ENCODE measurements at regions not wholly inside any gene's neighbourhood (a gene's known extent, or its start where the extent isn't known, plus 50 kb on each side); places are given as distances from the start of the nearest gene placed in this dataset.

DNA sequence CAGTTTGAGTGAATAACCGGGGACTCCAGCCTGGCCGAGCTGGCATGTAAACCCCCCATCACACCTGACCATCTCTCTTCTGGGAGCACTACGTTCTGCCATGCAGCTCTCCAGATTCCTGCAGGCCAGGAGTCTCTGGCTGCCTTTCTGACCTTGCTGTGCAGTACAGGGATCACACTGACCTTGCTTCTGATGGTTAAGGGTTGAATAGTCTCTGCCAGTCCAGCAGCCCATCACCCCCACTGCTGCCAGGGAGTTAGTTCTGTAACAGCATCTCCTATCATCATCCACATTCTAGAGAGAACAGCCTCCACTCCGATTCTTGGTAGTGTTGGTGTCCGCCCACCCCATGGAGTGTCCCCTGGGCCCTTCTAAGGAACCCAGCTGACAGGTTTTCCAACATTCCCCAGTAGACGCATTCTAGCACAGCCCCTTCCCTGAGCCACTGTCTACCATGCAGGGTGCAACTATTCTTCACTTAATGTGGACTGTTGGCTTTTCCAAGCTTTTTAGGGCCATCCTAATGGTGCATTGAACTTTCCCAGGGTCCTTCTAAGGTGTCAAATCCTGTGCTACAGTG, 109.8 kb downstream of the RIPK4 start:
- H3K4me3 ChIP-seq (ENCODE audit: extremely low read depth in 1 of 4, insufficient read depth in 2 of 4, low read depth in 3 of 4, low read length in 4 of 4) = no peak overlapping the region
- ChIA-PET CTCF (ENCODE audit: partially characterized antibody) (interaction anchor here (0.7 to 1.9 kb wide), 6 partner anchors 9 to 221 kb away, joined by 3 to 7 read pairs (median 3); no protein-coding TSS in a partner anchor), POLR2A (ENCODE audit: partially characterized antibody) (interaction anchor here (0.6 to 0.8 kb wide), 2 partner anchors 13 to 20 kb away, joined by 3 read pairs; no protein-coding TSS in a partner anchor)
- peak overlapping the region; percentile 5; the same call in 1 of the 2 replicates for H2BK12ac ChIP-seq (ENCODE audit: low read depth, low read length)
- no peak overlapping the region for H2AFZ ChIP-seq (ENCODE audit: low read length)
- DNase-seq (ENCODE audit: low read depth in 1 of 2, low spot score in 2 of 2) (no peak), FAIRE-seq (no peak)
- H3K9me3 ChIP-seq (ENCODE audit: insufficient read depth in 2 of 2, low read depth in 1 of 2, low read length in 1 of 2) = no peaks in the 10 kb centered on the region
- no peak overlapping the region for H3K14ac ChIP-seq (ENCODE audit: insufficient read length)
- H2BK5ac ChIP-seq (ENCODE audit: low read depth, low read length) = peak overlapping the region; percentile 45; the same call in 1 of the 2 replicates
- no peak overlapping the region for H3K23ac ChIP-seq (ENCODE audit: insufficient read length)
- H3K4me1 ChIP-seq (replicated peaks in 1 of 4; ENCODE audit: control insufficient read depth in 3 of 4, insufficient read depth in 4 of 4, low read length in 3 of 4) = peaks cover 2 to 10% (median 6%) of the 10 kb centered on the region in 4 experiments
- peak overlapping the region; percentile 18 for H2BK120ac ChIP-seq (replicated peaks; ENCODE audit: low read depth, low read length)
- H2AK5ac ChIP-seq (ENCODE audit: low read depth, low read length) = no peak overlapping the region
- peak overlapping the region; percentile 52 for H4K91ac ChIP-seq (replicated peaks; ENCODE audit: insufficient read length, low read length)
- H4K5ac ChIP-seq (ENCODE audit: insufficient read length, low read depth, low read length) = no peak overlapping the region
- peak overlapping the region in 1 of 2 experiments; percentile 36; a peak in 2 of 4 replicates for H3K4me2 ChIP-seq (ENCODE audit: insufficient read depth in 1 of 2, low read depth in 2 of 2, low read length in 2 of 2)
- H3K4ac ChIP-seq (replicated peaks; ENCODE audit: insufficient read length, low read depth, low read length) = no peak overlapping the region
- H3K9ac ChIP-seq (replicated peaks in 1 of 4; ENCODE audit: extremely low read depth in 1 of 4, low read depth in 3 of 4, low read length in 3 of 4) = no peak overlapping the region; a peak in 1 of 7 replicates
- no peaks in the 10 kb centered on the region for H3K79me1 ChIP-seq (ENCODE audit: low read depth, low read length)
- 84% methylated on average over 6 of the region's 6 CpGs; no CpG with 5 or more reads in 1 of the 2 experiments for WGBS, 2 experiments (ENCODE audit: extremely low coverage in 1 of 2, insufficient coverage in 1 of 2, insufficient read length in 1 of 2, insufficient replicate concordance in 2 of 2, low coverage in 1 of 2, low lambda C conversion rate in 2 of 2, missing lambda C conversion rate in 1 of 2)
- H3K18ac ChIP-seq (ENCODE audit: extremely low read depth, low read length) = no peak overlapping the region
- no peaks in the 10 kb centered on the region for H3K36me3 ChIP-seq (ENCODE audit: control insufficient read depth in 2 of 4, insufficient read depth in 4 of 4, low read length in 3 of 4)
- peak overlapping the region; percentile 9; the same call in 1 of the 2 replicates for H2BK20ac ChIP-seq (ENCODE audit: low read length)
- no peak overlapping the region for H3K27ac ChIP-seq (ENCODE audit: low read depth, low read length)
- no peaks in the 10 kb centered on the region for H4K20me1 ChIP-seq (replicated peaks in 1 of 2; ENCODE audit: control insufficient read depth in 1 of 2, insufficient read depth in 2 of 2, low read length in 2 of 2)
- no peak overlapping the region for H2BK15ac ChIP-seq (ENCODE audit: low read length)
- H3K27me3 ChIP-seq (replicated peaks in 1 of 4; ENCODE audit: control insufficient read depth in 3 of 4, extremely low read depth in 1 of 4, insufficient read depth in 3 of 4, low read length in 3 of 4) = no peaks in the 10 kb centered on the region; a peak in 1 of 7 replicates
- H3K56ac ChIP-seq (replicated peaks; ENCODE audit: insufficient read length, low read depth, low read length) = no peak overlapping the region
- no peak for TF ChIP-seq SIN3A (conservative IDR thresholded peaks at IDR 0.05 in 1 of 2, IDR thresholded peaks at IDR 0.05 in 1 of 2; ENCODE audit: low read depth in 1 of 2, low read length in 2 of 2)
- peak; percentile 43 for TF ChIP-seq ASH2L (IDR thresholded peaks at IDR 0.05; ENCODE audit: low read length)
- H3K79me2 ChIP-seq (ENCODE audit: control insufficient read depth in 1 of 2, insufficient read depth in 2 of 2, low read length in 2 of 2) = no peaks in the 10 kb centered on the region
- H4K8ac ChIP-seq (ENCODE audit: extremely low read depth, insufficient read depth, low read length) = no peak overlapping the region
- no peaks in the 10 kb centered on the region for H3K23me2 ChIP-seq (ENCODE audit: low read depth, low read length)

All from H1 (cell line).